Natural killer cell (primary cell): ENCODE measurements at regions not wholly inside any gene's neighbourhood (a gene's known extent, or its start where the extent isn't known, plus 50 kb on each side); places are given as distances from the start of the nearest gene placed in this dataset.

Experiments
- ATAC-seq, 3 donors: fragments of 150-1000 bp in 2 of 3; fragments of 200-7000 bp in 1 of 3; cut with Tn5 transposase; 1 replicate in 1 of 3; 2 replicates in 2 of 3; pipeline ENCODE4 v1.10.0; 2021; ENCODE audit warnings: mild to moderate bottlenecking in 2 of 3, moderate library complexity in 2 of 3
- DNase-seq, 2 donors: peaks; one replicate each; pipeline versions ENCODE4 v3.0.0 to v3.0.0-alpha.2; 2013 to 2021; ENCODE audit warnings: mixed read lengths in 1 of 2
- H3K27ac ChIP-seq: one replicate; pipeline ENCODE4 v1.5.1; 2013; ENCODE audit warnings: mild to moderate bottlenecking, low read length
- H3K27me3 ChIP-seq: one replicate; pipeline ENCODE4 v1.6.1; 2013; ENCODE audit warnings: low read length; ENCODE audit not compliant: control insufficient read depth, insufficient read depth
- H3K36me3 ChIP-seq: one replicate; pipeline ENCODE4 v1.6.1; 2013; ENCODE audit warnings: low read length; ENCODE audit not compliant: control insufficient read depth, insufficient read depth
- H3K4me1 ChIP-seq: one replicate; pipeline ENCODE4 v1.6.1; 2013; ENCODE audit warnings: low read length; ENCODE audit not compliant: control insufficient read depth, insufficient read depth
- H3K4me3 ChIP-seq: one replicate; pipeline ENCODE4 v1.5.1; 2013; ENCODE audit warnings: low read length
- H3K9me3 ChIP-seq: one replicate; pipeline ENCODE4 v1.6.1; 2013; ENCODE audit warnings: low read length; ENCODE audit not compliant: control insufficient read depth, insufficient read depth
- H3K27ac Mint-ChIP-seq, 2 donors: one replicate each; pipeline ENCODE4 v1.8.0; 2022; ENCODE audit warnings: mild to moderate bottlenecking in 2 of 2, mixed read lengths in 2 of 2, moderate library complexity in 1 of 2
- H3K27me3 Mint-ChIP-seq, 2 donors: one replicate each; pipeline ENCODE4 v1.8.0; 2022; ENCODE audit warnings: low read depth in 2 of 2, mixed read lengths in 2 of 2
- H3K36me3 Mint-ChIP-seq: one replicate; pipeline ENCODE4 v1.8.0; 2022; ENCODE audit warnings: mixed read lengths
- H3K4me1 Mint-ChIP-seq, 2 donors: one replicate each; pipeline ENCODE4 v1.8.0; 2022; ENCODE audit warnings: mixed read lengths in 2 of 2
- H3K4me3 Mint-ChIP-seq: one replicate; pipeline ENCODE4 v1.8.0; 2022; ENCODE audit warnings: mild to moderate bottlenecking, moderate library complexity, mixed read lengths
- H3K9me3 Mint-ChIP-seq, 2 donors: one replicate each; pipeline ENCODE4 v1.8.0; 2022; ENCODE audit warnings: mixed read lengths in 2 of 2
- CTCF ChIP-seq: fragments of 200-600 bp; IDR thresholded peaks from one replicate; pipeline ENCODE4 v1.8.0; 2022; ENCODE audit warnings: antibody characterized with exemption
- WGBS: methylation state at CpG from one replicate; pipeline ENCODE4 v1.1.7; 2013; ENCODE audit warnings: missing lambda C conversion rate; ENCODE audit not compliant: insufficient coverage; 5-methylcytosine and 5-hydroxymethylcytosine counted together
- intact Hi-C: fragments of 100-400 bp; cut with micrococcal nuclease; formaldehyde crosslinking; loops from one replicate; pipeline ENCODE4 v1.14.2; 2022

DNA sequence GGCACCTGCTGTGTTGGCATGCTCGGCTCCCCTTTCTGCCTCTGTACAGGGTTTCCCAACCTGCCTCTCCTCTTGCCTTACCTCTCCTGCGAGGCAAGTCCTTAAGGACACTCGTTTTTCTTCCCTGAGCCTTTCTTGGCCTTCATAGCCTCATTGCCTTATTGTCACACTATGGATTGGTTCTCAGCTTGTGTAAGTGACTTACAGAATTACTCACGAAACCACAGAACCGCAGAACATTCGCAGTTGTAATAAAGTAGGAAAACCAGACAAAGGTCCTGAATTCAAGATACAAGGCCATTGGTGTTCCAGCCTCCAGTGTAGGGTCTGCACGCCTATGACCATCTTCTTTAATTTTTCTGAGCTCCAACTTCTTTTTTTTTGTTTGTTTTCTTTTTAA is 317.6 kb upstream of the SMIM21 start:
- H3K27me3 Mint-ChIP-seq: peaks cover 0 to 6% of the 10 kb centered on the region in 2 donors
- H3K4me1 ChIP-seq: no peaks in the 10 kb centered on the region
- H3K9me3 Mint-ChIP-seq: no peaks in the 10 kb centered on the region
- H3K36me3 ChIP-seq: no peaks in the 10 kb centered on the region
- H3K27ac ChIP-seq: no peak overlapping the region
- H3K4me3 ChIP-seq: no peak overlapping the region
- H3K27me3 ChIP-seq: no peaks in the 10 kb centered on the region
- H3K4me1 Mint-ChIP-seq: no peaks in the 10 kb centered on the region
- WGBS: 82% methylated on average over 7 of the region's 7 CpGs
- DNase-seq: no peak
- no peak overlapping the region for H3K4me3 Mint-ChIP-seq
- no peak for TF ChIP-seq CTCF
- ATAC-seq: no peak
- no peaks in the 10 kb centered on the region for H3K36me3 Mint-ChIP-seq
- no peaks in the 10 kb centered on the region for H3K9me3 ChIP-seq
- intact Hi-C loops: no loop called here
- H3K27ac Mint-ChIP-seq: no peak overlapping the region

DNA sequence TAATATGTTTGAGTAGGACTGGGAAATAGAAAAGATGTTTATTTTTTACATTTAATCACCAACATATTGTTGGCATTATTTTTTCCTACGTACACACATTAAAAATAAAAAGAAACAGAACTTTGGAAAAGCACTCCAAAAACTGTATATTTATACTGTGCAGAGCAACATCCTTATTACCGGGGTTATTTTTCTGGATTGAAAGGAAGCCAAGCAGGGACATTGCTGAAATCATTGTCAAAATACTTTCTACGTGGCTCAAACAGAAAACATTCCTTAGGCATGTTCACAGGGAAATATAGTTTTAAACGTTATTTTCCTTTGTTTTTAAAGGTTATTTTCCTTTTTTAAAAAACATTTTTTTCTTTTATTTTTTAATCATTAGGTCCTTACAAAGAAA is 315.0 kb upstream of the SMIM21 start:
- H3K27me3 ChIP-seq: no peaks in the 10 kb centered on the region
- intact Hi-C loops: no loop called here
- Mint-ChIP-seq H3K4me3 (no peak overlapping the region), H3K36me3 (no peaks in the 10 kb centered on the region), H3K4me1 (no peaks in the 10 kb centered on the region), H3K27me3 (peaks cover 3 to 13% of the 10 kb centered on the region in 2 donors), H3K27ac (no peak overlapping the region), H3K9me3 (no peaks in the 10 kb centered on the region)
- no peaks in the 10 kb centered on the region for H3K9me3 ChIP-seq
- DNase-seq: no peak
- H3K27ac ChIP-seq: no peak overlapping the region
- no peak overlapping the region for H3K4me3 ChIP-seq
- no peaks in the 10 kb centered on the region for H3K4me1 ChIP-seq
- H3K36me3 ChIP-seq: no peaks in the 10 kb centered on the region
- no peak for ATAC-seq
- TF ChIP-seq CTCF: no peak
- 94% methylated on average over 2 of the region's 4 CpGs for WGBS

DNA sequence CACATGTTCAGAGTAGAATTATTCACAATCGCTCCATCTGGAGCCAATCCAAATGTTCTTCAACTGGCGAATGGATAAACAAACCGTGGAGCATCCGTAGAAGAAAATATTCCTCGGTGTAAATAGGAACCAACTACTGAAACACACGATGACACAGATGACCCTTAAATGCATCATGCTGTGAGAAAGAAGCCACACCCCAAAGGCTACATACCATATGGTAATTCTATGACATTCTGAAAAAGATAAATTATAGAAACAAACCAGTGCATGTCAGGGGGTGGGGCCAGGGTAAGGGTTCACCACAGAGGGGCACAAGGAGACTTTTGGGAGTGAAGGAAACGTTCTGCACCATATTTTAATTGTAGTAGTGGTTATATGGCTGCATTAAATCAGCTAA is 312.2 kb upstream of the SMIM21 start:
- Mint-ChIP-seq H3K36me3 (no peaks in the 10 kb centered on the region), H3K9me3 (peaks cover 3 to 6% of the 10 kb centered on the region in 2 donors), H3K27ac (no peak overlapping the region), H3K27me3 (peaks cover 2 to 13% of the 10 kb centered on the region in 2 donors), H3K4me3 (no peak overlapping the region), H3K4me1 (no peaks in the 10 kb centered on the region)
- no peak for TF ChIP-seq CTCF
- no peaks in the 10 kb centered on the region for H3K36me3 ChIP-seq
- DNase-seq (no peak), ATAC-seq (no peak)
- no peak overlapping the region for H3K27ac ChIP-seq
- H3K9me3 ChIP-seq: no peaks in the 10 kb centered on the region
- intact Hi-C loops: no loop called here
- H3K27me3 ChIP-seq: no peaks in the 10 kb centered on the region
- WGBS: 69% methylated on average over 7 of the region's 7 CpGs
- no peaks in the 10 kb centered on the region for H3K4me1 ChIP-seq
- no peak overlapping the region for H3K4me3 ChIP-seq

- intact Hi-C loops: no loop called here
- Histone ChIP-seq H3K27ac (no peak overlapping the region), H3K4me1 (no peaks in the 10 kb centered on the region), H3K4me3 (no peak overlapping the region), H3K36me3 (no peaks in the 10 kb centered on the region), H3K27me3 (no peaks in the 10 kb centered on the region), H3K9me3 (no peaks in the 10 kb centered on the region)
- no peak for DNase-seq
- peaks cover 5 to 13% of the 10 kb centered on the region in 2 donors for H3K27me3 Mint-ChIP-seq
- H3K9me3 Mint-ChIP-seq: peaks cover 3 to 6% of the 10 kb centered on the region in 2 donors
- WGBS: 100% methylated on average over 1 of the region's 2 CpGs
- H3K4me3 Mint-ChIP-seq: no peak overlapping the region
- no peak overlapping the region for H3K27ac Mint-ChIP-seq
- no peaks in the 10 kb centered on the region for H3K4me1 Mint-ChIP-seq
- TF ChIP-seq CTCF: no peak
- ATAC-seq: no peak
- no peaks in the 10 kb centered on the region for H3K36me3 Mint-ChIP-seq
Measured at GRCh38 chr18:75735291-75735690, 307.8 kb upstream of the SMIM21 start.
